ENCODE measurements at regions not wholly inside any gene's neighbourhood (a gene's known extent, or its start where the extent isn't known, plus 50 kb on each side); places are given as distances from the start of the nearest gene placed in this dataset.
A peak's percentile ranks its signal among the peaks of the same experiment; 100 is the strongest.

GRCh38 chr3:193863657-193864357, 270.8 kb downstream of the OPA1 start:
- Histone ChIP-seq H3K4me1 (peaks cover 11% of the 10 kb centered on the region), H3K27ac (peak overlapping the region in 1 of 2 donors; percentile 69), H3K27me3 (no peaks in the 10 kb centered on the region), H3K9me3 (no peaks in the 10 kb centered on the region), H3K4me3 (no peak overlapping the region), H3K36me3 (ENCODE audit: low read depth, missing control alignments) (no peaks in the 10 kb centered on the region)
- peak; percentile 78 for DNase-seq
- 55 to 59% methylated on average over 9 of the region's 9 CpGs for WGBS, 2 donors
- intact Hi-C loops (cut with DNase I; ENCODE audit: low total_unique reads): no loop called here
- TF ChIP-seq POLR2A (IDR thresholded peaks at IDR 0.05): no peak
- no peak for TF ChIP-seq CTCF (IDR thresholded peaks at IDR 0.05)

- H3K27ac ChIP-seq: no peak overlapping the region
- intact Hi-C loops (cut with DNase I; ENCODE audit: low total_unique reads): no loop called here
Observed at GRCh38 chr3:193865339-193865738, 270.6 kb upstream of the HES1 start.

GRCh38 chr3:193865896-193866480, 270.0 kb upstream of the HES1 start:
- Histone ChIP-seq H3K27me3 (no peaks in the 10 kb centered on the region), H3K36me3 (ENCODE audit: low read depth, missing control alignments) (no peaks in the 10 kb centered on the region), H3K4me3 (no peak overlapping the region), H3K4me1 (peaks cover 17% of the 10 kb centered on the region), H3K27ac (no peak overlapping the region), H3K9me3 (no peaks in the 10 kb centered on the region)
- intact Hi-C loops (cut with DNase I; ENCODE audit: low total_unique reads): no loop called here
- no peak for TF ChIP-seq POLR2A (IDR thresholded peaks at IDR 0.05)
- no peak for TF ChIP-seq CTCF (IDR thresholded peaks at IDR 0.05)
- 66 to 67% methylated on average over 4 of the region's 4 CpGs for WGBS, 2 donors
- DNase-seq: no peak

More at GRCh38 chr3:193865339-193865738, 270.6 kb upstream of the HES1 start:
- H3K27me3 ChIP-seq: no peaks in the 10 kb centered on the region
- DNase-seq: no peak
- no peaks in the 10 kb centered on the region for H3K36me3 ChIP-seq (ENCODE audit: low read depth, missing control alignments)
- peaks cover 17% of the 10 kb centered on the region for H3K4me1 ChIP-seq
- whole genome bisulfite sequencing, 2 donors: 92 to 94% methylated on average over 1 of the region's 1 CpG
- no peaks in the 10 kb centered on the region for H3K9me3 ChIP-seq
- no peak overlapping the region for H3K4me3 ChIP-seq
- no peak for TF ChIP-seq POLR2A (IDR thresholded peaks at IDR 0.05)
- no peak for TF ChIP-seq CTCF (IDR thresholded peaks at IDR 0.05)

- Histone ChIP-seq H3K9me3 (no peaks in the 10 kb centered on the region), H3K27me3 (no peaks in the 10 kb centered on the region), H3K27ac (no peak overlapping the region), H3K4me3 (no peak overlapping the region), H3K36me3 (ENCODE audit: low read depth, missing control alignments) (no peaks in the 10 kb centered on the region), H3K4me1 (peaks cover 12% of the 10 kb centered on the region)
- no peak for TF ChIP-seq POLR2A (IDR thresholded peaks at IDR 0.05)
- no peak for TF ChIP-seq CTCF (IDR thresholded peaks at IDR 0.05)
- no peak for DNase-seq
- intact Hi-C loops (cut with DNase I; ENCODE audit: low total_unique reads): no loop called here
- 76 to 78% methylated on average over 7 of the region's 7 CpGs for whole genome bisulfite sequencing, 2 donors
Observed at GRCh38 chr3:193868590-193868989, 267.4 kb upstream of the HES1 start.
